ENCODE measurements at regions not wholly inside any gene's neighbourhood (a gene's known extent, or its start where the extent isn't known, plus 50 kb on each side); places are given as distances from the start of the nearest gene placed in this dataset.

- TF ChIP-seq CTCF (IDR thresholded peaks at IDR 0.05) (no peak), POLR2A (IDR thresholded peaks at IDR 0.05) (no peak)
These were observed 141.2 kb upstream of the SESN3 start for GRCh38 chr11:95372097-95372656.

Measured in Peyer's patch (tissue), 4 donors.